Breast epithelium (tissue), 4 donors: ENCODE measurements at regions not wholly inside any gene's neighbourhood (a gene's known extent, or its start where the extent isn't known, plus 50 kb on each side); places are given as distances from the start of the nearest gene placed in this dataset.

ENCODE experiments used
- DNase-seq, 2 donors: peaks; one replicate each; pipeline ENCODE4 v3.0.0-alpha.2; 2019; ENCODE audit warnings: low spot score in 2 of 2
- H3K27ac ChIP-seq, 2 donors: fragments of 200-600 bp; sonication (generic) in 1 of 2; one replicate each; pipeline ENCODE4 v1.5.1; 2016 to 2019; ENCODE audit warnings: mild to moderate bottlenecking in 1 of 2
- H3K27me3 ChIP-seq, 2 donors: fragments of 200-600 bp; sonication (generic) in 1 of 2; one replicate each; pipeline versions ENCODE4 v1.5.1 to v1.6.0; 2017 to 2019; ENCODE audit warnings: control low read depth in 1 of 2, mild to moderate bottlenecking in 1 of 2
- H3K36me3 ChIP-seq: fragments of 200-600 bp; one replicate; pipeline ENCODE4 v1.5.1; 2019
- H3K4me1 ChIP-seq, 2 donors: fragments of 200-600 bp; sonication (generic); one replicate each; pipeline ENCODE4 v1.5.1; 2016 to 2019; ENCODE audit warnings: control low read depth in 1 of 2
- H3K4me3 ChIP-seq, 3 donors: fragments of 200-600 bp; sonication (generic); 1 replicate in 2 of 3; 2 replicates in 1 of 3; pipeline ENCODE4 v1.5.1; 2016 to 2019; ENCODE audit warnings: mild to moderate bottlenecking in 3 of 3, moderate library complexity in 2 of 3
- H3K9me3 ChIP-seq, 2 donors: fragments of 200-600 bp; sonication (generic) in 1 of 2; one replicate each; pipeline ENCODE4 v1.5.1; 2016 to 2019; ENCODE audit warnings: control low read depth in 1 of 2
- POLR2A ChIP-seq: fragments of 450-650 bp; IDR thresholded peaks from one replicate; pipeline ENCODE4 v1.6.1; 2016; ENCODE audit warnings: antibody characterized with exemption, mild to moderate bottlenecking, moderate library complexity
- POLR2AphosphoS5 ChIP-seq, 3 donors: sonication (generic); formaldehyde crosslinking; IDR thresholded peaks; one replicate each; pipeline ENCODE4 v1.6.1; 2017; ENCODE audit warnings: antibody characterized with exemption in 3 of 3
- intact Hi-C: fragments of 100-400 bp; cut with DNase I; formaldehyde crosslinking; loops from one replicate; pipeline ENCODE4 v1.15.1; 2023; ENCODE audit warnings: low total_unique reads
- TF ChIP-seq, protein P1 (sequence below), 3 donors: fragments of 450-650 bp; IDR thresholded peaks; one replicate each; pipeline ENCODE4 v1.5.1; 2016 to 2017; ENCODE audit warnings: antibody characterized with exemption in 3 of 3, mild to moderate bottlenecking in 3 of 3, moderate library complexity in 3 of 3

DNA sequence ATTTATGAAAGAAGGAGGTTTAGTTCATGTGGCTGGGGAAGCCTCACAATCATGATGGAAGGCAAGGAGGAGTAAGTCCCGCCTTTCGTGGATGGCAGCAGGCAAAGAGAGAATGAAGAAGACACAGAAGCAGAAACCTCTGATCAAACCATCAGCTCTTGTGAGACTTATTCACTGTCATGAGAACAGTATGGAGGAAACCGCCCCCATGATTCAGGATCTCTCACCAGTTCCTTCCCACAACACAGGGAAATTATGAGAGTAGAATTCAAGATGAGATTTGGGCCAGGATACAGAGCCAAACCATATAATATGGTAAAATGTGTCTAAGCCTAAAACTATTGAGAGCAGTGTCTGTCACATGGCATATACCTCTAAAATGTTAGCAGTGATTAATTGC is 503.8 kb upstream of the CCDC179 start:
- H3K27ac ChIP-seq: no peak overlapping the region
- no peaks in the 10 kb centered on the region for H3K4me1 ChIP-seq
- no peaks in the 10 kb centered on the region for H3K36me3 ChIP-seq
- intact Hi-C loops: no loop called here
- no peak overlapping the region for H3K4me3 ChIP-seq
- TF ChIP-seq, protein P1, sequence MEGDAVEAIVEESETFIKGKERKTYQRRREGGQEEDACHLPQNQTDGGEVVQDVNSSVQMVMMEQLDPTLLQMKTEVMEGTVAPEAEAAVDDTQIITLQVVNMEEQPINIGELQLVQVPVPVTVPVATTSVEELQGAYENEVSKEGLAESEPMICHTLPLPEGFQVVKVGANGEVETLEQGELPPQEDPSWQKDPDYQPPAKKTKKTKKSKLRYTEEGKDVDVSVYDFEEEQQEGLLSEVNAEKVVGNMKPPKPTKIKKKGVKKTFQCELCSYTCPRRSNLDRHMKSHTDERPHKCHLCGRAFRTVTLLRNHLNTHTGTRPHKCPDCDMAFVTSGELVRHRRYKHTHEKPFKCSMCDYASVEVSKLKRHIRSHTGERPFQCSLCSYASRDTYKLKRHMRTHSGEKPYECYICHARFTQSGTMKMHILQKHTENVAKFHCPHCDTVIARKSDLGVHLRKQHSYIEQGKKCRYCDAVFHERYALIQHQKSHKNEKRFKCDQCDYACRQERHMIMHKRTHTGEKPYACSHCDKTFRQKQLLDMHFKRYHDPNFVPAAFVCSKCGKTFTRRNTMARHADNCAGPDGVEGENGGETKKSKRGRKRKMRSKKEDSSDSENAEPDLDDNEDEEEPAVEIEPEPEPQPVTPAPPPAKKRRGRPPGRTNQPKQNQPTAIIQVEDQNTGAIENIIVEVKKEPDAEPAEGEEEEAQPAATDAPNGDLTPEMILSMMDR (IDR thresholded peaks at IDR 0.05): no peak
- H3K9me3 ChIP-seq: no peaks in the 10 kb centered on the region
- no peaks in the 10 kb centered on the region for H3K27me3 ChIP-seq
- DNase-seq: no peak

DNA sequence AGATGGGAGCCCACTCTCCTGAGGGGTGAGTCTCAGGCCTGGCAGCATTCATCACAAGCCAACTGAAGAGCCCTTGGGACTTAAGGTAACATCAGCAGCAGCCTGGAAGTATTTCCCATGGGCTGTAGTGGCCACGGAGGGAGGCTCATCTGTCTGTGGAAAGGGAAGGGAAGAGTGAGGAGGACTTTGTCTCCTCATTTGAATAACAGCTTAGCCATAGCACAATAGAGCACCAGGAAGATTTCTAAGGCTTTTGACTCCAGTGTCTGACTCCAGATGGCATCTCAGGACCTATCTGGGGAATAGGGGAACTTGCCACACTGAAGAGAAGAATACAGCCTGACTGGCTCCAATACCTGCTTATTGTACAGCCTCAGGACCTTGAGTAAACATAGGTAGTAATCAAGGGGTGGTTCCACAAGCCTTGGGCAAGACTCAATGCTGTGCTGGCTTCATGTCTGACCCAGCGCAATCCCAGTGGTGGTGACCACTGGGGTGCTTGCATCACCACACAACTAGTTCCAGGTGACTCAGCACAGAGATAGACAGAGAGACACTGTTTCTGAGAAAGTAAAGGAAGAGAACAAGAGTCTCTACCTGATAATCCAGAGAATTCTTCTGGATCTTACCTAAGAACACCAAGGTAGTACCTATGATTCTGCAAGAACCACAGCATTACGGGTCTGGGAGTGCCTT is 510.5 kb upstream of the CCDC179 start:
- no peak for DNase-seq
- TF ChIP-seq POLR2A (no peak), POLR2AphosphoS5 (IDR thresholded peaks at IDR 0.05) (no peak)
- TF ChIP-seq, protein P1 (IDR thresholded peaks at IDR 0.05): no peak
- Histone ChIP-seq H3K4me1 (no peaks in the 10 kb centered on the region), H3K36me3 (no peaks in the 10 kb centered on the region), H3K27me3 (no peaks in the 10 kb centered on the region), H3K27ac (no peak overlapping the region), H3K9me3 (peaks cover 0 to 5% of the 10 kb centered on the region in 2 donors), H3K4me3 (no peak overlapping the region)
- intact Hi-C loops: no loop called here

DNA sequence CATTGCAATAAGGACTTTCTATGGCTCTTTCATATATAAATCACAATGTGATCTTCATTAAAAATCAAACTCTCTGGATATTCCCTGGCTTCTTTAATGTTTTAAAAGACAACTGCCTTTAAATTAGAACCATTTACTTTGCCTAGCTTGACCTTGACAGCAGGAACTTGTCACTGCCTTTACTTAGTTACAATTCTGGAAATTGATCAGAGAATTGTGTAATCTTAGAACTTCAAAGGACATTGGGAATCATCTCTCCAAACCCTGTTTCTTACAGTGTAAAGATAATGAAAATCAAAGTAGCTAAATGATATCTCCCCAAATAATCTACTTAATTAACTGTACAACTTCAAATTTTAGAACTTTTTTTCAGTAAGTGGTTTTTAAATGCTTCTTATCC is 517.6 kb upstream of the CCDC179 start:
- Histone ChIP-seq H3K4me3 (no peak overlapping the region), H3K27me3 (no peaks in the 10 kb centered on the region), H3K27ac (no peak overlapping the region), H3K9me3 (peaks cover 0 to 3% of the 10 kb centered on the region in 2 donors), H3K4me1 (no peaks in the 10 kb centered on the region), H3K36me3 (no peaks in the 10 kb centered on the region)
- DNase-seq: no peak
- no peak for TF ChIP-seq POLR2A
- TF ChIP-seq POLR2AphosphoS5 (IDR thresholded peaks at IDR 0.05): no peak
- TF ChIP-seq, protein P1 (IDR thresholded peaks at IDR 0.05): no peak
- intact Hi-C loops: no loop called here

DNA sequence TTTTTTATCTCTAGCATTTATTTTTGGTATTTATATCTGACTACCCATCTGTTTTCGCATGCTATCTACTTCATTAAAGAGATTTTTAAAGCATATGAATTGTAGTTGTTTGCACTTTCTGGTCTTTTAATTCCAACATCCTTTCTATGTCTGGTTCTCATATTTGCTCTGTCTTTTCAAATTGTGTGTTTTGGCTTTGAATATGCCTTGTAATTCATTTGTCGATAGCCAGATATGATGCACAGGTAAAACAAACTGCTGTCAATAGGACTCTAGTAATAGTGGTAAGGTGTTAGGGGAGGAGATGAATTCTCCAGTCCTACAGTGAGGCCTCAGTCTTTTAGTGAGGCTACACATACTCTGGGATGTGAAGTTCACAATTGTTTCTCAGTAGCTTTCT is 530.8 kb upstream of the CCDC179 start:
- no peaks in the 10 kb centered on the region for H3K9me3 ChIP-seq
- no peaks in the 10 kb centered on the region for H3K4me1 ChIP-seq
- intact Hi-C loops: no loop called here
- TF ChIP-seq, protein P1 (IDR thresholded peaks at IDR 0.05): no peak
- TF ChIP-seq POLR2A: no peak
- TF ChIP-seq POLR2AphosphoS5 (IDR thresholded peaks at IDR 0.05): no peak
- no peaks in the 10 kb centered on the region for H3K36me3 ChIP-seq
- no peaks in the 10 kb centered on the region for H3K27me3 ChIP-seq
- H3K4me3 ChIP-seq: no peak overlapping the region
- H3K27ac ChIP-seq: no peak overlapping the region
- DNase-seq: no peak

DNA sequence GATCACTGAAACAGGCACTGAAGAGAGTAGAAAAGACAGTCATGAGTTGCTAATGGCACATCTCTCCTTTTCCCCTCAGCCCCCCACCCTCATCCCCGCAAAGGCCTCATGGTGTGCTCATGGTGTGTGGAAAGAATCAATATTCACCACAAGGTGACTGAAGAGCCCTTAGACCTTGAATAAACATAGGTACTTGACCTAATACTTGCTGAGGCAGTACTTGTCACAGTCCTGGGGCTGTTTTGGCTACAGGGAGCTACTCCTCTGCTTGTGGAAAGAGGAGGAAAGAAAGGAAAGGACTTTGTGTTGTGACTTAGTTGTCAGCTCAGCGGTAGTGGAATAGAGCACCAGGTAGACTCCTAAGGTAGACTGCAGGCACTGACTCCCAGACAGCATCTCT is 537.8 kb upstream of the CCDC179 start:
- Histone ChIP-seq H3K27ac (no peak overlapping the region), H3K9me3 (no peaks in the 10 kb centered on the region), H3K36me3 (no peaks in the 10 kb centered on the region), H3K4me3 (no peak overlapping the region), H3K27me3 (no peaks in the 10 kb centered on the region), H3K4me1 (no peaks in the 10 kb centered on the region)
- intact Hi-C loops: no loop called here
- no peak for TF ChIP-seq POLR2A
- TF ChIP-seq POLR2AphosphoS5 (IDR thresholded peaks at IDR 0.05): no peak
- TF ChIP-seq, protein P1 (IDR thresholded peaks at IDR 0.05): no peak
- DNase-seq: no peak
